Keratinocyte (primary cell): ENCODE measurements at regions not wholly inside any gene's neighbourhood (a gene's known extent, or its start where the extent isn't known, plus 50 kb on each side); places are given as distances from the start of the nearest gene placed in this dataset.

Experiments used
- DNase-seq: peaks from one replicate; pipeline ENCODE4 v3.0.0-alpha.2; 2011; ENCODE audit warnings: low read depth, missing footprints, low spot score
- FAIRE-seq: peaks from 2 replicates; lab custom pipeline; 2011; peaks lifted over from hg19 to GRCh38; lab: Jason Lieb, UNC
- H2AFZ ChIP-seq: 2 replicates; pipeline ENCODE4 v1.6.0; 2012; ENCODE audit warnings: low read length, control low read depth, inconsistent platforms; ENCODE audit not compliant: control insufficient read depth
- H3K27ac ChIP-seq: 2 replicates; pipeline ENCODE4 v1.5.1; 2011; ENCODE audit warnings: low read length; ENCODE audit not compliant: control insufficient read depth, insufficient read depth
- H3K27me3 ChIP-seq: 3 replicates; pipeline ENCODE4 v1.6.0; 2011; ENCODE audit warnings: low read length; ENCODE audit not compliant: control insufficient read depth, insufficient read depth; ENCODE audit errors: extremely low read depth
- H3K36me3 ChIP-seq, 2 experiments: 2 replicates in 1 of 2; 3 replicates in 1 of 2; pipeline ENCODE4 v1.5.1; 2011; ENCODE audit warnings: low read length in 2 of 2, mild to moderate bottlenecking in 1 of 2; ENCODE audit not compliant: control insufficient read depth in 2 of 2, insufficient read depth in 2 of 2; ENCODE audit errors: extremely low read depth in 1 of 2
- H3K4me1 ChIP-seq: 3 replicates; pipeline ENCODE4 v1.5.1; 2011; ENCODE audit warnings: low read length; ENCODE audit not compliant: control insufficient read depth, insufficient read depth; ENCODE audit errors: extremely low read depth
- H3K4me2 ChIP-seq: 3 replicates; pipeline ENCODE4 v1.6.0; 2011; ENCODE audit warnings: low read depth, low read length; ENCODE audit not compliant: control insufficient read depth, insufficient read depth; ENCODE audit errors: extremely low read depth
- H3K4me3 ChIP-seq, 3 experiments: fragments of 200-600 bp in 1 of 3; sonication (generic) in 1 of 3; 2 replicates in 2 of 3; 3 replicates in 1 of 3; pipeline ENCODE4 v1.5.1; 2011 to 2016; ENCODE audit warnings: low read length in 3 of 3, mild to moderate bottlenecking in 3 of 3, control low read depth in 2 of 3, inconsistent platforms in 1 of 3, low read depth in 1 of 3, mixed read lengths in 1 of 3, mixed run types in 1 of 3, moderate library complexity in 1 of 3; ENCODE audit not compliant: control insufficient read depth in 2 of 3, insufficient read depth in 2 of 3; ENCODE audit errors: extremely low read depth in 1 of 3
- H3K79me2 ChIP-seq: 2 replicates; pipeline ENCODE4 v1.6.0; 2012; ENCODE audit warnings: low read length; ENCODE audit not compliant: control insufficient read depth, insufficient read depth
- H3K9ac ChIP-seq: 3 replicates; pipeline ENCODE4 v1.6.0; 2011; ENCODE audit warnings: low read length; ENCODE audit not compliant: control insufficient read depth, insufficient read depth; ENCODE audit errors: extremely low read depth
- H3K9me1 ChIP-seq: 3 replicates; pipeline ENCODE4 v1.6.0; 2011; ENCODE audit warnings: low read length; ENCODE audit not compliant: control insufficient read depth, insufficient read depth; ENCODE audit errors: extremely low read depth
- H3K9me3 ChIP-seq: 2 replicates; pipeline ENCODE4 v1.5.1; 2012; ENCODE audit warnings: low read depth, low read length; ENCODE audit not compliant: control insufficient read depth
- H4K20me1 ChIP-seq: 3 replicates; pipeline ENCODE4 v1.6.0; 2011; ENCODE audit warnings: low read length; ENCODE audit not compliant: control insufficient read depth, insufficient read depth; ENCODE audit errors: extremely low read depth
- CTCF ChIP-seq, 3 experiments: IDR thresholded peaks in 1 of 3; conservative IDR thresholded peaks in 1 of 3; optimal IDR thresholded peaks in 1 of 3; 2 replicates in 2 of 3; 3 replicates in 1 of 3; pipeline versions ENCODE3 to v1.5.1; 2011; ENCODE audit warnings: low read length in 3 of 3, mild to moderate bottlenecking in 3 of 3, moderate library complexity in 2 of 3, control low read depth in 1 of 3, inconsistent platforms in 1 of 3; ENCODE audit not compliant: insufficient read depth in 2 of 3; ENCODE audit errors: extremely low read depth in 1 of 3
- EZH2 ChIP-seq: IDR thresholded peaks from one replicate; pipeline ENCODE4 v1.6.1; 2012; ENCODE audit warnings: inconsistent platforms, mild to moderate bottlenecking, low read length, moderate library complexity
- dilution Hi-C: fragments of 300-500 bp; cut with MboI; formaldehyde crosslinking; loops from one replicate; pipeline ENCODE4 v1.7.0; 2020; ENCODE audit warnings: low sequenced_read_pairs; ENCODE audit not compliant: extremely low pct_ligation_motif_present

DNA sequence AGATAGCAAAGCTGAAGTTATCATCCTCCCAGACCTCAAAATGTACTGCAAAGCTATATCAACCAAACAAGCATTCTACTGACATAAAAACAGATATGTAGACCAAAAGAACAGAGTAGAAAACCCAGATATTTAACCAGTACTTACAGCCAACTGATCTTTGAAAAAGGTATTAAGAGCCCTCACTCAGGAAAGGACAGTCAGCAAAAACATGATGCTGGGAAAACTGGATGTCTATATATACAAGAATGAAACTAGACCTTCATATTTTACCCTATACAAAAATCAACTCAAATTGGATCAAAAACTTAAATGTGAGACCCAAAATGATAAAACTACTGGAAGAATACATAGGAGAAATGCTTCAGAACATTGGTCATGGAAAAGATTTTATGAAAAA is 87.5 kb upstream of the MME start:
- Histone ChIP-seq H3K27me3 (no peaks in the 10 kb centered on the region), H3K4me1 (no peaks in the 10 kb centered on the region), H3K36me3 (no peaks in the 10 kb centered on the region), H3K9me1 (no peaks in the 10 kb centered on the region), H3K4me3 (no peak overlapping the region), H3K9ac (no peak overlapping the region), H3K27ac (no peak overlapping the region), H4K20me1 (no peaks in the 10 kb centered on the region), H2AFZ (no peak overlapping the region), H3K4me2 (no peak overlapping the region), H3K9me3 (no peaks in the 10 kb centered on the region), H3K79me2 (no peaks in the 10 kb centered on the region)
- dilution Hi-C loops = no loop called here
- DNase-seq (no peak), FAIRE-seq (no peak)
- TF ChIP-seq EZH2 (no peak), CTCF (optimal IDR thresholded peaks at IDR 0.05 in 1 of 3, IDR thresholded peaks at IDR 0.05 in 1 of 3, conservative IDR thresholded peaks at IDR 0.05 in 1 of 3; ENCODE audit: extremely low read depth in 1 of 3, insufficient read depth in 2 of 3, low read length in 3 of 3) (no peak)

DNA sequence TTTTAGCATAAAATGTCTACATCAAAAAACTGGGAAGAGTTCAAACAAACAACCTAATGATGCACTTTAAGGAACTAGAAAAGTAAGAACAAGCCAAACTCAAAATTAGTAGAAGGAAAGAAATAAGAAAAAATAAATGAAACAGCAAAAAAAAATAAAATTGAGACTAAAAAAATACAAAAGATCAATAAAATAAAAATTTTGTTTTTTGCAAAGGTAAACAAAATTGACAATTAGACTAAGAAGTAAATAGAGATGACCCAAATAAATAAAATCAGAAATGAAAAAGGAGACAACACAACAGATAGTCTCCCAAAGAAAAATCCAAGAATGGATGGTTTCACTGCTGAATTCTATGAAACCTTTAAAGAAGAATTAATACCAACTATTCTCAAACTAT is 89.6 kb upstream of the MME start:
- Histone ChIP-seq H3K9me1 (no peaks in the 10 kb centered on the region), H4K20me1 (no peaks in the 10 kb centered on the region), H3K79me2 (no peaks in the 10 kb centered on the region), H3K36me3 (no peaks in the 10 kb centered on the region), H2AFZ (no peak overlapping the region), H3K27ac (no peak overlapping the region), H3K9ac (no peak overlapping the region), H3K4me2 (no peak overlapping the region), H3K4me3 (no peak overlapping the region), H3K4me1 (no peaks in the 10 kb centered on the region), H3K27me3 (no peaks in the 10 kb centered on the region), H3K9me3 (no peaks in the 10 kb centered on the region)
- dilution Hi-C loops = no loop called here
- DNase-seq = no peak
- no peak for TF ChIP-seq CTCF (optimal IDR thresholded peaks at IDR 0.05 in 1 of 3, IDR thresholded peaks at IDR 0.05 in 1 of 3, conservative IDR thresholded peaks at IDR 0.05 in 1 of 3; ENCODE audit: extremely low read depth in 1 of 3, insufficient read depth in 2 of 3, low read length in 3 of 3)
- TF ChIP-seq EZH2 = no peak
- no peak for FAIRE-seq
